Lower leg skin (tissue), 4 donors: ENCODE measurements at regions not wholly inside any gene's neighbourhood (a gene's known extent, or its start where the extent isn't known, plus 50 kb on each side); places are given as distances from the start of the nearest gene placed in this dataset.

Experiments
- DNase-seq, 2 donors: peaks; one replicate each; pipeline ENCODE4 v3.0.0-alpha.2; 2019; ENCODE audit warnings: low spot score in 2 of 2
- H3K4me3 ChIP-seq: fragments of 200-600 bp; sonication (generic); 2 replicates; pipeline ENCODE4 v1.5.1; 2017; ENCODE audit warnings: mild to moderate bottlenecking, low read depth; ENCODE audit not compliant: poor library complexity, severe bottlenecking
- POLR2A ChIP-seq, 2 donors: fragments of 450-650 bp; IDR thresholded peaks; one replicate each; pipeline ENCODE4 v1.6.1; 2016 to 2017; ENCODE audit warnings: antibody characterized with exemption in 2 of 2, mild to moderate bottlenecking in 1 of 2, moderate library complexity in 1 of 2
- WGBS, 2 donors: methylation state at CpG; one replicate each; pipeline ENCODE4 v1.1.5; 2018; 5-methylcytosine and 5-hydroxymethylcytosine counted together
- intact Hi-C: fragments of 100-400 bp; cut with DNase I; formaldehyde crosslinking; loops from one replicate; pipeline ENCODE4 v1.15.0; 2023; ENCODE audit warnings: low total_unique reads
- TF ChIP-seq, protein P1 (sequence below), 3 donors: fragments of 450-650 bp; IDR thresholded peaks; one replicate each; pipeline ENCODE4 v1.5.1; 2016; ENCODE audit warnings: antibody characterized with exemption in 3 of 3, mild to moderate bottlenecking in 3 of 3, moderate library complexity in 2 of 3

- no peak overlapping the region for H3K4me3 ChIP-seq
- 82% methylated on average over 9 of the region's 9 CpGs for WGBS, 2 donors
- intact Hi-C loops: no loop called here
- no peak for DNase-seq
- no peak for TF ChIP-seq POLR2A (IDR thresholded peaks at IDR 0.05)
Observed at GRCh38 chr16:51761001-51761400, 609.9 kb upstream of the SALL1 start.

GRCh38 chr16:51759999-51760398 lies 608.9 kb upstream of the SALL1 start:
- H3K4me3 ChIP-seq: no peak overlapping the region
- no peak for TF ChIP-seq POLR2A (IDR thresholded peaks at IDR 0.05)
- TF ChIP-seq, protein P1, sequence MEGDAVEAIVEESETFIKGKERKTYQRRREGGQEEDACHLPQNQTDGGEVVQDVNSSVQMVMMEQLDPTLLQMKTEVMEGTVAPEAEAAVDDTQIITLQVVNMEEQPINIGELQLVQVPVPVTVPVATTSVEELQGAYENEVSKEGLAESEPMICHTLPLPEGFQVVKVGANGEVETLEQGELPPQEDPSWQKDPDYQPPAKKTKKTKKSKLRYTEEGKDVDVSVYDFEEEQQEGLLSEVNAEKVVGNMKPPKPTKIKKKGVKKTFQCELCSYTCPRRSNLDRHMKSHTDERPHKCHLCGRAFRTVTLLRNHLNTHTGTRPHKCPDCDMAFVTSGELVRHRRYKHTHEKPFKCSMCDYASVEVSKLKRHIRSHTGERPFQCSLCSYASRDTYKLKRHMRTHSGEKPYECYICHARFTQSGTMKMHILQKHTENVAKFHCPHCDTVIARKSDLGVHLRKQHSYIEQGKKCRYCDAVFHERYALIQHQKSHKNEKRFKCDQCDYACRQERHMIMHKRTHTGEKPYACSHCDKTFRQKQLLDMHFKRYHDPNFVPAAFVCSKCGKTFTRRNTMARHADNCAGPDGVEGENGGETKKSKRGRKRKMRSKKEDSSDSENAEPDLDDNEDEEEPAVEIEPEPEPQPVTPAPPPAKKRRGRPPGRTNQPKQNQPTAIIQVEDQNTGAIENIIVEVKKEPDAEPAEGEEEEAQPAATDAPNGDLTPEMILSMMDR (IDR thresholded peaks at IDR 0.05): no peak
- no peak for DNase-seq
- intact Hi-C loops: no loop called here
- WGBS, 2 donors: 70 to 74% methylated on average over 5 of the region's 5 CpGs

GRCh38 chr16:51759329-51759728 lies 608.3 kb upstream of the SALL1 start:
- no peak for DNase-seq
- no peak overlapping the region for H3K4me3 ChIP-seq
- WGBS, 2 donors: 49 to 50% methylated on average over 4 of the region's 4 CpGs
- TF ChIP-seq, protein P1 (IDR thresholded peaks at IDR 0.05): no peak
- no peak for TF ChIP-seq POLR2A (IDR thresholded peaks at IDR 0.05)
- intact Hi-C loops: no loop called here

DNA sequence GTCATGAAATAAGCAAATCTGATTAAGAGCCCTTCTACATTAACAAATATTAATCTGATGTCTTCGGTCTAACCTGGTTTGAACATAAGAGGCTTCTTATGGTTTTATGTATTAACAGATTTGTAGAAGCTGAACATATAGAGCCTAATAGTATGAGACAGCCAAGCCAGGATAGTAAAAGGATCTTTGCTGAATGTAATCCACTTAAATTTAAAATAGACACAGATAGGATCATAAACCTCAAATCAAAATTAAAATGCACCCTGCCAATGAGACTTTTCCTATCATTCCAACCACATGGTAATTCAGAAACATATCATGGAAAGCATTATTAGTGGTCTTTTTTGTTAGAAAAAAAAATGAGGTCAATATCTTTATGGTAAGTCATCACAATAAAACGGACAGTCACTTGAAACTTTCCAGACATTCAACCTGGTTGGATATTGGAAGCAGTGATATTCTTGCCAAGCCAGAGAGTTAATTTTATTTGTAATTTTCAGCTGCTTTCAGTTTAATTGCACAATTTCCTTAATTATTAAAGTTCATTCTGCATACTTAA lies 606.9 kb upstream of the SALL1 start:
- TF ChIP-seq, protein P1 (IDR thresholded peaks at IDR 0.05): no peak
- TF ChIP-seq POLR2A (IDR thresholded peaks at IDR 0.05): no peak
- DNase-seq: no peak
- intact Hi-C loops: no loop called here
- 79 to 88% methylated on average over 2 of the region's 2 CpGs for WGBS, 2 donors
- no peak overlapping the region for H3K4me3 ChIP-seq

DNA sequence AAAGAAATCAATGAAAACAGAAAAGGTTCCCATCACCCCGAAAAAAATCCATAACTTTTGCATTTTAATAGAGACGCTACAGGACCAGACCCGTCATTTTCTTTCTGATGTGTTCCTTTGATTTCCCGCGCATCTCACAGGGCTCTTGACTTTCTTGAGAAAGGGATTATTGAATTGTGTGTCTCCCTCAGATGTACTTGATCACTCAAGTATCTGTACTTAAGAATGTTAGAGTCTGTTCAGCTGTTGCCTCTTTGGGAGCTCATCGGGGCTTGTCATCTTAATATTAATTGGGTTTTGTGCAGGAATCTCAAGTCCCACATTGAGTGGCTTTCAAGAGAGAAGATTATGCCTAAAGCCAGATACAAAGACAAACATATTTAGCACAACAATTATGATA lies 606.4 kb upstream of the SALL1 start:
- TF ChIP-seq POLR2A (IDR thresholded peaks at IDR 0.05): no peak
- TF ChIP-seq, protein P1 (IDR thresholded peaks at IDR 0.05): no peak
- no peak for DNase-seq
- intact Hi-C loops: no loop called here
- no peak overlapping the region for H3K4me3 ChIP-seq
- 82 to 88% methylated on average over 6 of the region's 6 CpGs for WGBS, 2 donors

GRCh38 chr16:51757124-51757470 lies 606.0 kb upstream of the SALL1 start:
- 96% methylated on average over 7 of the region's 7 CpGs for WGBS, 2 donors
- TF ChIP-seq, protein P1 (IDR thresholded peaks at IDR 0.05): no peak
- no peak for TF ChIP-seq POLR2A (IDR thresholded peaks at IDR 0.05)
- intact Hi-C loops: no loop called here
- no peak overlapping the region for H3K4me3 ChIP-seq
- DNase-seq: no peak
